ENCODE measurements at regions not wholly inside any gene's neighbourhood (a gene's known extent, or its start where the extent isn't known, plus 50 kb on each side); places are given as distances from the start of the nearest gene placed in this dataset.

DNA sequence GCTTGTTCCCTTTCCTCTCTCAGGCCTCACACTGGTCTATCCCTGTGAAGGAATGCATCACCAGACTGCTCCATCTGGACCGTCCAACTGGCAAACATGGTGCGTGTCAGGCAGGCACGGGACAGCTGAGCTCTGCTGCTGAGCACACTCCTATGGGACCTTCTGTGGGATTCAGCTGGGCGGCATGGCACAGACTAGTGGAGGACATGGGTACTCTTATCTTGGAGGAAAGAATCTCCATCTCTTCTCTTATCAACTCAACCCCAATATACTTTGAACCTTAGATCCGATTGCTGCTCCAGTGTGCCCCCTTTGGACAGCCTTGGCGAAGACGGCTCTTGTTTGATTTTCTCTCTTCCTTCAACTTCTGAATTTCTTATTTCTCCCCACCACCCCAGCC lies 593.6 kb downstream of the ETS1 start:
- H3K4me1 ChIP-seq (replicated peaks) = no peaks in the 10 kb centered on the region
- H3K4me3 ChIP-seq = no peak overlapping the region
- DNase-seq (ENCODE audit: low spot score) = no peak
- 93% methylated on average over 7 of the region's 7 CpGs for WGBS
- intact Hi-C loops (cut with DNase I) = no loop called here
- no peaks in the 10 kb centered on the region for H3K27me3 ChIP-seq (replicated peaks; ENCODE audit: insufficient read depth)
- no peak overlapping the region for H3K27ac ChIP-seq
- no peaks in the 10 kb centered on the region for H3K36me3 ChIP-seq
- H3K9me3 ChIP-seq = no peaks in the 10 kb centered on the region
- TF ChIP-seq POLR2AphosphoS5 (IDR thresholded peaks at IDR 0.05) = no peak
- TF ChIP-seq POLR2A (IDR thresholded peaks at IDR 0.05) = no peak
- TF ChIP-seq, protein P1, sequence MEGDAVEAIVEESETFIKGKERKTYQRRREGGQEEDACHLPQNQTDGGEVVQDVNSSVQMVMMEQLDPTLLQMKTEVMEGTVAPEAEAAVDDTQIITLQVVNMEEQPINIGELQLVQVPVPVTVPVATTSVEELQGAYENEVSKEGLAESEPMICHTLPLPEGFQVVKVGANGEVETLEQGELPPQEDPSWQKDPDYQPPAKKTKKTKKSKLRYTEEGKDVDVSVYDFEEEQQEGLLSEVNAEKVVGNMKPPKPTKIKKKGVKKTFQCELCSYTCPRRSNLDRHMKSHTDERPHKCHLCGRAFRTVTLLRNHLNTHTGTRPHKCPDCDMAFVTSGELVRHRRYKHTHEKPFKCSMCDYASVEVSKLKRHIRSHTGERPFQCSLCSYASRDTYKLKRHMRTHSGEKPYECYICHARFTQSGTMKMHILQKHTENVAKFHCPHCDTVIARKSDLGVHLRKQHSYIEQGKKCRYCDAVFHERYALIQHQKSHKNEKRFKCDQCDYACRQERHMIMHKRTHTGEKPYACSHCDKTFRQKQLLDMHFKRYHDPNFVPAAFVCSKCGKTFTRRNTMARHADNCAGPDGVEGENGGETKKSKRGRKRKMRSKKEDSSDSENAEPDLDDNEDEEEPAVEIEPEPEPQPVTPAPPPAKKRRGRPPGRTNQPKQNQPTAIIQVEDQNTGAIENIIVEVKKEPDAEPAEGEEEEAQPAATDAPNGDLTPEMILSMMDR (IDR thresholded peaks at IDR 0.05) = no peak

DNA sequence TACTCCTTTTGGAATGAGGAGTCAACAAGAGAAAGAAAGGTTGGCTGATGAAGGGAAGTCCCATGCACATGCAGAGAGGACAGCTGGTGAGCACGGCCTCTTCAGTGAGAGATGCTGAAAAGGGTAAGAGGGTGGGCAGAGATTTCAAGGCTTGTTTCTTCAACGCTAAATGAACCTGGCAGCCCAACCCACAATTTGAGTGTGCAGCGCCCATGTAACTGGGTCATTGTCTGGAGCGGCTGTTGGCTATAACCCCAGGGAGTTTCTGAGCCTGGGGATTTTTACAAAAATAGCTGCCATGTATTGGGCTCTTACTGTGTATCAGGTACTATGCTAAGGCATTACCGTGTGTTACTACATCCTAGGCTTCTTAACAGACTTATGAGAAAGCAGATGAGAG lies 594.1 kb downstream of the ETS1 start:
- Histone ChIP-seq H3K4me3 (no peak overlapping the region), H3K27me3 (replicated peaks; ENCODE audit: insufficient read depth) (no peaks in the 10 kb centered on the region), H3K36me3 (no peaks in the 10 kb centered on the region), H3K4me1 (replicated peaks) (no peaks in the 10 kb centered on the region), H3K27ac (no peak overlapping the region), H3K9me3 (no peaks in the 10 kb centered on the region)
- 93% methylated on average over 5 of the region's 5 CpGs for WGBS
- no peak for TF ChIP-seq POLR2A (IDR thresholded peaks at IDR 0.05)
- TF ChIP-seq, protein P1 (IDR thresholded peaks at IDR 0.05) = no peak
- no peak for TF ChIP-seq POLR2AphosphoS5 (IDR thresholded peaks at IDR 0.05)
- DNase-seq (ENCODE audit: low spot score) = no peak
- intact Hi-C loops (cut with DNase I) = no loop called here

DNA sequence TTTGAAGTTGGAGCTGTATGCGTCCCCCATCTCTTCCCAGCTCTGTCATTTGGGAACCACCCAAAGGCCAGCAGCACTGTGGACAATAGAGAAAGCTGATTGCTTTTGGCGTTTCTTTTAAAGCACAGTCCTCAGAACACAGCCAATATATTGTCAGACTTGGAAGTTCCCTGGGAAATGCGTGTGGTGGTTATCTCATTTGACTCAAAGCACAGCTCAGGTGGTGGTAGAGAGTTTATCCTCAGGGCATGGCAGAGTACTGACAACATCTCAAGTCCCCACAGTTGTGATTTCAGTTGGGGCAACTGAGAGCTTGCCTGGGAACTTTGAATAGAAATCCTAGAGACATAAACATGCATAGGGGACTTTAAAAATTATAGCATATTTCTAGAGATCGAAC lies 601.3 kb downstream of the ETS1 start:
- intact Hi-C loops (cut with DNase I) = no loop called here
- H3K27me3 ChIP-seq (replicated peaks; ENCODE audit: insufficient read depth) = no peaks in the 10 kb centered on the region
- H3K4me3 ChIP-seq = no peak overlapping the region
- no peak for TF ChIP-seq POLR2A (IDR thresholded peaks at IDR 0.05)
- TF ChIP-seq, protein P1 (IDR thresholded peaks at IDR 0.05) = no peak
- no peak for TF ChIP-seq POLR2AphosphoS5 (IDR thresholded peaks at IDR 0.05)
- 80% methylated on average over 4 of the region's 4 CpGs for WGBS
- DNase-seq (ENCODE audit: low spot score) = no peak
- H3K9me3 ChIP-seq = no peaks in the 10 kb centered on the region
- no peaks in the 10 kb centered on the region for H3K36me3 ChIP-seq
- H3K27ac ChIP-seq = no peak overlapping the region
- H3K4me1 ChIP-seq (replicated peaks) = no peaks in the 10 kb centered on the region

DNA sequence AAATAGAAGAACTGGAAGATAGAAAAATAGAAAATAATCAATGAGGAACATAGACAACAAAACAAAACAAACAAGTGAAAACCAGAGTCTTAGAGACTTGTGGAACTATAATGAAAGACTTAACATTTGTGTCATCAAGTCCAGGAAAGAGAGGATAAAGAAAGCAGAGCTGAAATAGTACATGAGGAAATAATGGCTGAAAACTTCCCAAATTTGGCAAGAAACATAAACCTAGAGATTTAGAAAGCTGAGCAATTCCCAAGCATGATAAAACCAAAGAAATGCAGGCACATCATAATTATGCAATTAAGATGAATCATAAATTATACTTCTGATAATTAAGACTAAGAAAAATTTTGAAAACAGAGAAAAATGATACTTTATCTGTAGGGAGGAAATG lies 614.5 kb downstream of the ETS1 start:
- Histone ChIP-seq H3K36me3 (no peaks in the 10 kb centered on the region), H3K4me1 (replicated peaks) (no peaks in the 10 kb centered on the region), H3K27me3 (replicated peaks; ENCODE audit: insufficient read depth) (no peaks in the 10 kb centered on the region), H3K4me3 (no peak overlapping the region), H3K27ac (no peak overlapping the region), H3K9me3 (no peaks in the 10 kb centered on the region)
- TF ChIP-seq POLR2A (IDR thresholded peaks at IDR 0.05) (no peak), POLR2AphosphoS5 (IDR thresholded peaks at IDR 0.05) (no peak)
- TF ChIP-seq, protein P1 (IDR thresholded peaks at IDR 0.05) = no peak
- no peak for DNase-seq (ENCODE audit: low spot score)
- intact Hi-C loops (cut with DNase I) = no loop called here

DNA sequence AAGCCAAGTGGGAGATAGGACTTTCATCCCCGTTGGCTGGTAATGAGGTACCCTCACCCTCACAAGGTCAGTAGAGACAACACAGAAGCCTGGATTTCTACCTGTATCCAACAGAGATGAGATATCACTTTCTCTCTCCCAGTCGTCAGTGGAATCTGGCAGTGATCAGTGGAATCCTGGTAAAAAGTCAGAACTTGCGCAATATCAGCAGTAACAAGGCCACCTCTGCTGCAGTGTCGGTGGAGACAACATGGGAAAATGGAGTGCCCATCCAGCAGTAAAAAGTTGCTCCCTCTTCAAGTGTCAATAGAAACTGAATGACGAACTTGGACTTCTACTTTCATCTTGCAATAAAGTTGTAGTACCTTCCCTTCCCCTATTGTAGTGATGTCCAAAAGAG lies 615.9 kb downstream of the ETS1 start:
- H3K27me3 ChIP-seq (replicated peaks; ENCODE audit: insufficient read depth) = no peaks in the 10 kb centered on the region
- DNase-seq (ENCODE audit: low spot score) = no peak
- H3K36me3 ChIP-seq = no peaks in the 10 kb centered on the region
- no peak overlapping the region for H3K4me3 ChIP-seq
- no peaks in the 10 kb centered on the region for H3K9me3 ChIP-seq
- no peak overlapping the region for H3K27ac ChIP-seq
- no peaks in the 10 kb centered on the region for H3K4me1 ChIP-seq (replicated peaks)
- TF ChIP-seq POLR2AphosphoS5 (IDR thresholded peaks at IDR 0.05) = no peak
- TF ChIP-seq, protein P1 (IDR thresholded peaks at IDR 0.05) = no peak
- TF ChIP-seq POLR2A (IDR thresholded peaks at IDR 0.05) = no peak
- WGBS = 80% methylated on average over 5 of the region's 5 CpGs
- intact Hi-C loops (cut with DNase I) = no loop called here

Data from prostate gland (tissue), 2 donors.